ENCODE measurements at regions not wholly inside any gene's neighbourhood (a gene's known extent, or its start where the extent isn't known, plus 50 kb on each side); places are given as distances from the start of the nearest gene placed in this dataset.

GRCh38 chr6:14804785-14805210, 441.1 kb upstream of the JARID2 start:
- intact Hi-C loops (cut with DNase I): no loop called here
- DNase-seq: peak; percentile 63 to 96 (median 80)

DNA sequence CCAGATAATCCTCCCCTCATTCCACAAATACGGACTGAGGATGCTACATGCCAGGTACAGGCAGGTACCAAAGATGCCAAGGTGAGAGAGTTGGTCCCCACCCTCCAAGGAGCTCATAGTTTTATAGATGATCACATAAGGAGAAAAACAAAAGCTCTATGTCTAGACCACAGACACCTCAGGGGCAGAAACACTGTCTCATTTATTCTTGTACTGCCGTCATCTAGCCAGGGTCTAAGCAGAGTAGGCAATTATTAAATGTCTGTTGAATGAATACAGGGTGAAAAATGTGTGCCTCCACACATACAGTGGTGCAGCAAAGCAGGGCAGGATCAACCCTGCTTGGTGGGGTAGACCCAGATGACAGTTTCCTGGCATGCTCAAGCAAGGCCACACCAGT, 439.8 kb upstream of the JARID2 start:
- no peak for DNase-seq
- intact Hi-C loops (cut with DNase I): no loop called here

- DNase-seq: no peak
- intact Hi-C loops (cut with DNase I): no loop called here
Measured at GRCh38 chr6:14807130-14807529, 438.7 kb upstream of the JARID2 start.

GRCh38 chr6:14807971-14808370, 437.9 kb upstream of the JARID2 start:
- intact Hi-C loops (cut with DNase I): no loop called here

DNA sequence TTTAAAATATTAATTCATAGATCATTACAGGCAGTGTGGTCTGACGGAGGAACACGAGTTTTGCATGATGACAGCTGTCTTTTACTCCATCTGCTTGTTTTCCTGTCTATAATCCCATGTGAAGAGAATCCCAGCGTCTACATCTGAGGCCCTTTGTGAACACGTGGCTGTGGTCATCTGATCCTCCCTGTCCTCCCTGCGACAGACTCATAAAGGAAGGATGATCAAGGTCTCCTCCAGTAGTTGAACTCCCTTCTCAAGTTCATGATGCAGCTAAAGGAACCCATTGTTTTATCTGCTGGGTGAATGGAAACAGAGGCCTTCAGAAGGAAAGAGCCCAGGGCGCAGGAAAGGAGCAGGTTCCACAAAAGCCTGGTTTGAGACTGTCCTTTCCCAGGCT, 435.8 kb upstream of the JARID2 start:
- intact Hi-C loops (cut with DNase I): no loop called here
- no peak for DNase-seq

More at GRCh38 chr6:14807971-14808370, 437.9 kb upstream of the JARID2 start:
- no peak for DNase-seq

- intact Hi-C loops (cut with DNase I): no loop called here
- DNase-seq: no peak
Measured at GRCh38 chr6:14811775-14812428, 434.0 kb upstream of the JARID2 start.

DNA sequence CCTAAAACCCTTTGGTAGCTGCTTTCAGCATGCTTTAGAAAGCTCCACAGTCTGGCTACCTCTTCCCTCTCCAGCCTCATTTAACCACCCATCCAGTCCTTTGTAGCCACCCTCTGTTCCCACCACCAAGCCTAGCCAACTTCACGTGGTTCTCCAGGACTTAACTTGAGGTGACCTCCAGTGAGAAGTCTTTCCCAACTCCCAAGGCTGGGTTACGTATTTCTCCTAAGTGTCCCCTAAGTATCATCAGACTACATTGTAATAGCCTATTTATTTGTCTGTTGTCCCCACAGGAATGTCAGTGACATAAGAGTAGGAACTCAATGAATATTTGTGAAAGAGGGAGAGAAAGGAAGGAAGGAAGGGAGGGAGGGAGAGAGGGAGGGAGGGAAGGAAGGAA, 431.9 kb upstream of the JARID2 start:
- intact Hi-C loops (cut with DNase I): no loop called here
- no peak for DNase-seq

GRCh38 chr6:14816116-14816859, 429.6 kb upstream of the JARID2 start:
- intact Hi-C loops (cut with DNase I): no loop called here
- DNase-seq: no peak

DNA sequence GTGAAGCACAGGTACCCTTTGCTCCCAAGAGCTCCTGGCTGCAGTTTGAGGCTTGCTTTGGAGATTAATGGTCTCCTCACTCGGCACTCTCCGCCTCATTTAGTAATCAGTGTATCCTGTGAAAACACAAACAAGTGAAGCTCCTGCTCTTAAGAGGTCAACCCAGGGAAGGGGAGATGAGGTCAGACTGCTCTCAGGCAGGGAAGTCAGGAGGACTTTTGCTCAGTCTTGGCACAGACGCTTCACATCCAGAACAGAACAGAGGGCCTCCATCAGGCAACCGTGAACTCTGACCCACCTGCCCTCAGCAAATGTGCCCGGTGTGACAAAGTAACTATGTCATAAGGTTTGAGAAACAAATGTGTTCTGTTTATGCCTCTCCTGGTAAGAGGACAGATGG, 428.8 kb upstream of the JARID2 start:
- intact Hi-C loops (cut with DNase I): no loop called here
- DNase-seq: no peak

GRCh38 chr6:14818422-14818884, 427.4 kb upstream of the JARID2 start:
- peak in 1 of 10 donors; percentile 52 for DNase-seq
- intact Hi-C loops (cut with DNase I): no loop called here

GRCh38 chr6:14819001-14819400, 426.9 kb upstream of the JARID2 start:
- DNase-seq: peak in 1 of 10 donors; percentile 43
- intact Hi-C loops (cut with DNase I): no loop called here

DNA sequence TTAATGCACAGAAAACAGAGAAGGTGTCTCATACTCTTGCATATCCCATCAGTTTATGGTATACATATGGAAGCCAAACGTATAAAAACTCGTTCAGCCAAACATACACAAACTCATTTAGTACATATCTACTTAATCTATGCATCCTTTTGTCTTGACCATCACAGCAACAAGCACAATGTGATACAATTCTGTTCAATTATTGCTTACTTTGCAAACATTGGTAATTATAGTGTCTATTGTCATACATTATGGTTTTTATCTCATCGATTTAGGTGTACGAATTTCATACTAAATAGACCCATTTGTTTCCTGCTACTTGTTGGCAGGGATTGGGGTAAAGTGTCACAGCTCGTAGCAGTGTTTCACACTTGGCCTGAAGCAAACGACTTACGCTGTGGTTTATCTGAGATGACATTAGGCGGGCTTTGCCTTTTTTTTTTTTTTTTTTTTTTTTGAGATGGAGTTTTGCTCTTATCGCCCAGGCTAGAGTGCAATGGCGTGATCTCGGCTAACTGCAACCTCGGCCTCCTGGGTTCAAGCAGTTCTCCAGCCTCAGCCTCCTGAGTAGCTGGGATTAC, 425.9 kb upstream of the JARID2 start:
- DNase-seq: peak in 1 of 10 donors; percentile 36
- intact Hi-C loops (cut with DNase I): no loop called here

- intact Hi-C loops (cut with DNase I): no loop called here
- DNase-seq: no peak
Measured at GRCh38 chr6:14822012-14822553, 423.8 kb upstream of the JARID2 start.

- DNase-seq: no peak
- intact Hi-C loops (cut with DNase I): no loop called here
Measured at GRCh38 chr6:14822679-14823078, 423.2 kb upstream of the JARID2 start.

DNA sequence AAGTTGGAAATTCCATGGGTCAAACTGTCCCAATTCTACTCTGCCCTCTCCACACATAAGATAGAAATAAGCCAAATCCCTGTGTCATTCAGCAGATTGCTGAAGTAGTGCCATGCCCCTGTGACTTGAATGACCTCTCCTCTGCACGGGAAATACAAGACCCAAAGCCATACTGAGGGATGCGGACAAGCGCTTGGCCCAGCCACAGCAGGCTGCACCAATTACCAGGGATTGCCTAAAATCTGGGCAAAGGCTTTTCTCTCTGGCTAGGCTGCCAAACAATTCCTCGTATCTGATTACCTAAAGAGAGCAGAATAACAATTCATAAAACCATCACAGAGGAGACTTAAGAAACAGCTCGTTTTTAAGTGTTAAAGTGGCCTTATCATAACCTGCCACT, 421.8 kb upstream of the JARID2 start:
- intact Hi-C loops (cut with DNase I): no loop called here
- DNase-seq: peak in 1 of 10 donors; percentile 50

DNA sequence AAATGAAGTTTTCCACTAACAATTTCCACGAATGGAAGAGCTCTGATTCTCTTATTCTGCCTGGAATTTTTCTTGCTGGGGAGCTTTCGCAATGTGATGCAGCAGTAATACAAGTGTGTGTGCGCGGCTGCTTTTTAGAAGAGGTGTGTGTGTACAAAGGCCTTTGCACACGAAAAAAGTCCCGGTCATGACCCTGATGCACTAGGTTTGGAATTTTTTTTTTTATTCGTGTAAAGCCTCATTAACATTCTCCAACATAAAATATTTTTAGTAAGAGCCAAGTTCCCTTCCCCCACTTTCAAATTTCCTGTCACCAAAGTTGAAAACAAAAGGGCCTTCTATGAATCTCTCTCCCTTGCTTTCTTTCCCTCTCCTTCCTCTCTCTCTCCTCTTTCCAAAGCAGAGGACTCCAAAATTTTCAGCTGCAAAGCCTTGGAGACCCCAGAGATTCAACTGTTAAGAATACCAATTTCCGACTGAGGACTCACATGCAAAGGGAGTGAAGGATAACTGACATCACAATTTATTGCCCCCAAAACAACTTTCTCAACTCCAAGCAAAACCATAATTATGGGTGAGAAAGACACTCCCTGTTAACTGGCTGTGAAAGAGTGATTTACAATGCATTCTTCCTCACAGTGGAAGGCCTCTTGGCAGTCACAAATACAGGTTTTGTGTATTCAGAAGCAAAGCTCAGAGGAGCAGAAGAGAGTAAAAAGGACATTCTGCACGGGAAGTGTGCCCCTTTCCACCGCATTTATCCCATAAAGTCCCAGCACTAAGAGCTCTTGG, 421.2 kb upstream of the JARID2 start:
- intact Hi-C loops (cut with DNase I): no loop called here
- DNase-seq: no peak

- intact Hi-C loops (cut with DNase I): no loop called here
- DNase-seq: no peak
Measured at GRCh38 chr6:14826456-14826855, 419.4 kb upstream of the JARID2 start.

GRCh38 chr6:14827354-14827753, 418.5 kb upstream of the JARID2 start:
- intact Hi-C loops (cut with DNase I): no loop called here
- DNase-seq: no peak

DNA sequence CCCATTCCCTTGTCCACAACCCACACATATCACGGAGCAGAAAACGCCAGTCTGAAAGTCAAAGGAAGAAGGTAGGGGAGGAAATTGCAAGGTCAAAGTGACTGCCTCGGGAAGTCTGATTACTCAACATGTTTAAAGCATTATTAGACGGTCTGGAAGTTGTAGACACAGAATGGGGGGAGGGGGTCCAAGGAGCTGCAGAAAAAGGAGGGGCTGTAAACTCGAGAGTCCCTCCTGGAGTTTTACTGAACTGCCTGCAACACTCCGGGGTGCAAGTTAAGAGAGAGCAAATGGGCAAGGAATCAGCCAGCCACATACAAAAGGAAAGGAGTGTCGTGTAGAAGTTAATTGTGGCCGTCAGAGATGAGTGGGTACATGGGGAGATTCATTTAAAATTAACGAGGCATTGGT, 417.7 kb upstream of the JARID2 start:
- DNase-seq: no peak
- intact Hi-C loops (cut with DNase I): no loop called here

DNA sequence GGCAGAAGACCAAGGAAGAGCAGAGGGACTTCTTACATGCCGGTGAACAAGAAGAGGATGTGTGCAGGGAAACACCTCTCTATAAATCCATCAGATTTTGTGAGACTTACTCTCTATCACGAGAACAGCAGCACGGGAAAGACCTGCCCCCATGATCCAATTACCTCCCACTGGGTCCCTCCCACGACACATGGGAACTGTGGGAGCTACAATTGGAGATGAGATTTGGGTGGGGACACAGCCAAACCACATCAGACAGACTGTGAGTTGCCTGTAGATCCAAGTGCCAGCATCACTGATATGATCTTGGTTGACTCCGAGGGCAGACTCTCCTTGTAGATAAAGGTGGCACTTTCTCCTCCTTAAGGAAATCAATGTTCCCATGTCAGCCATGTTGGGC, 414.8 kb upstream of the JARID2 start:
- intact Hi-C loops (cut with DNase I): no loop called here

DNA sequence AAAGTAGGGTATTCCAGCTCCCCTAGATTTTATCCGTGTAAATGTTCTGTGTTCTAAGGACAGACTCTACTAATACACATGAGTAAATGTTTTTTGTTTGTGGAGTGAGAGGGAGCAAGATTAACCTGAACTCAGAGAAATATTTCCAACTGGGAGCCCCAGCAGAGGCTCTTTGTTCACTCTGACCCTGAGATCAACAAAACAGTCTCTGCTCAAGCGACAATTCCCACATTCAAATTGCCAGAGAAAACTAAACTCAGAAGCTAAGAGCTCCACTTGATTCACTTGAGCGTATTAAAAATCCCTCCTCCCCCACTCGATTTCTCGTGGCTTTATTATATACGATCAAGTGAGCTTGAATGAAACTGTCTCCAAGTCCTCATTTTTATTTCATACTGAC, 413.9 kb upstream of the JARID2 start:
- intact Hi-C loops (cut with DNase I): no loop called here
- DNase-seq: no peak

More for the DNA sequence above, 414.8 kb upstream of the JARID2 start:
- no peak for DNase-seq

All from posterior cingulate gyrus (tissue), 11 donors.